NCI-H510A treated with DMSO at 0.1 percent for 48 hours (cell line): ENCODE measurements at regions not wholly inside any gene's neighbourhood (a gene's known extent, or its start where the extent isn't known, plus 50 kb on each side); places are given as distances from the start of the nearest gene placed in this dataset.

Experiments
- DNase-seq: peaks from one replicate; lab custom pipeline; 2025; lab: John Stamatoyannopoulos, UW

GRCh38 chr5:158553195-158553961 is 546.3 kb downstream of the EBF1 start:
- no peak for DNase-seq

DNA sequence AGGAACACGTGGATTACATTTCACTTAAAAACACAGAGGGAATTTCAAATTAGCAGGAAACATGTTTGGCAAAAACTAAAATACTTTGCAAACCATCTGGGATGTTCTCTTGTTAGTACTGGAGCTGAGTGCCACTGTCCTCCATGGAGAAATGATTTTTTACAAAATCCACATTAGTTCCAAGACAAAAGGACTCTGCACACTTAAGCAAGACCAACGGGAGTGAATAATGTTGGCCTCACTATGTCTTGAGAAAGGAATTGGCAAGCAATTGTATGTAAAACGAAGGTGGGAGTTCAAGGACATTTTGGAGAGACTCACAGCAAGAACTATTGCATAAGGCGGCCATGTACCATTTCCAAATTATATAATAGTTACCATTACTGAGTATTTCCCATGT is 547.5 kb downstream of the EBF1 start:
- DNase-seq: no peak

DNA sequence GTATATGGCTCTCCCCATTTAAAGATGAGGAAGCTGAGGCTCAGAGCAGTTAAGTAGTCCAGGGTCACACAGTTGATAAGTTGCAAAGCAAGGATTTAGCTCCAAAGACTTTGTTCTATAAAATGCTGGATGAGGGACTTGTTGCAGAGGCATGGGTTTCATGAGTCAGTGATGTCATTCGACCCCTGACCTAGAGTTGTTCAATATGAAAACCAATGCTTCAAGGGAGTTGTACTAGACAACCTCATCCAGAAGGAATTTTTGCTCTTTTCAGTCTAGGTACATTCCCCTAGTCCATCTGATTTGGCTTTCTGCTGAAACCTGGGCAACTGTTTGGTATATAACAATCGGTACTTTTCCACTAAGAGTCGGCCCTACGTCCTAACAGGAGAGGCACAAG is 550.4 kb downstream of the EBF1 start:
- no peak for DNase-seq

DNA sequence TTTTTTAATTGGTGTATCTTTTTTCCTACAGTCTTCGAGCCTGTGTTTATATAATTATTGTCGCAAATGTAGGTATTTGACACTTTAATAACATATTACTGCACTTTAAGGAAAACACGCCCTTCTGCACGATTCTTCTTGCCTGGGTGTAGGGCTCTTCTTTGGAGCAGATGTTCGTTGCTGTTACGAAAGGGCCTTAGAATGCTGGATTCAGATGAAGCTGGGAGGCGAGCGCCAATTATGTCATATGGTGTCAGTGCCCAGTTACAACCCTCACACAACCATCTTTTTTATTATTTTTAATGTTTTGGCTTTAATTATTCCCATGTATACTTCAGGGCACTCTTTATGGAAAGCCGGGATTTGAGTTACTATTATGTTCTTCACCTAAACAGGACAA is 553.0 kb downstream of the EBF1 start:
- DNase-seq: no peak

DNA sequence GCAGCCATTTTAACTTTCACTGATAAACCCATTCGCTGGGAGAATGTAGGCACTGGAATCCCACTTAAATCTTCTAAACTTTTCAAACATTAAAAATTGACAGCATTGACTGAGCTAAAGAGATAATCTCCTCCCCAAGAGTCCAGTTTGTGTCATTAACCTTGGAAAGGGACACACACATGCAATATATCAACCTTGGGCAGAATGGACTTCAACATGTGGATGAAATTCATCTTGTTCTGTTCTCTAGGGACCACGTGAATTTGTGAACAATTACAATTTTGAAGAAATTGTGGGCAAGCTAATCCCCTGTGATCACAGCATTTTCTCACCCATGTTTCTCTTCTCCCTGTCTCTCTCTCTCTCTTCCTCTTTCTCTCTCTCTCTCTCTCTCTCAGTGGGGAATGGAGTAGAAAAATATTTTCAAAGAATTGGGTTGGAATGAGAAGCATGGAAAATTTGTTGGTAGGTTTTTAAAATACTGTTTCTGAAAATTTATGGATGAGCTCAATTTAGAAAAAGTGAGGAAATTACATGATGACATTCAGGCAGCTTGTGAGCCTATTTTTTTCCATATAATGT is 553.7 kb downstream of the EBF1 start:
- no peak for DNase-seq

- DNase-seq: no peak
Observed at GRCh38 chr5:158544388-158545339, 555.1 kb downstream of the EBF1 start.

DNA sequence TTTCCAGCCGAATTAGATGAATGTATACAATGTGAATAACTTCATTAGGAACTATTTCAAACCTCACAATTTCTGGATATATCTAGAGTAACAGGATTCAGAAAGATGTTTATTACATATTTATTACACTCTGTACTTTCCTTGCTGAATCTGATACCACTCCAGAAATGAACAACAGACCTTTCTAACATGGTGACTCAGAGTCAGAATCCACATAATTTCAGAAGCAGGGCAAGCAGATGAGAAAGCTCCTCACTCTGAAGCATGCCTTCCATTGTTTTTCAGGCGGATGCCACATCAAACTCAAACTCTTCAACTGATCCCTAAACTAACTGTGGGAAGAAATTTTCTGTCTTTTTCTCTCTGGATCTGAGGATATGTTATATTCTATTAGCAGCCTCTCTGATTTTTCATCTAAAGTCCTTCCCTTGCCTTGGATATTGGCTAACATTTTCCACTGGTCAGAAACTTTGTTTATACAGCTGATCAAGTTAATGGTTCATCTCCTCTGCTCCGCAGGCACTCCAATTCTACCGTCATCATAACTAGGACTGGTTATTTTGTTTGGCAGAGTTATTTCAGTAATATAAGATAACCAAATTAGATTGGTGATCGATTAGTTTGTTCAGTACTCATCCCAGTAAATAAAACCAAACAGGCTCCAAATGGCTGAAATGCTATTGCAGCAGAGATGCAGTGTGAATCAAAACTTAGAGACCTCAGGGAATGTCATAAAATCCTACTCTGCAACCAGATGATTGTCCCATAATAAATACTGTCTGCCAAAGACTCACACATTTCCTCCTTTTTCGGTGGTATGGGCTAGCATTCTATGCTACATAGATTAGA is 556.0 kb downstream of the EBF1 start:
- no peak for DNase-seq

- no peak for DNase-seq
Observed at GRCh38 chr5:158541536-158542297, 558.0 kb downstream of the EBF1 start.

GRCh38 chr5:158538506-158539074 is 561.1 kb downstream of the EBF1 start:
- DNase-seq: no peak

GRCh38 chr5:158537366-158537765 is 562.4 kb downstream of the EBF1 start:
- DNase-seq: no peak

GRCh38 chr5:158534203-158534602 is 565.5 kb downstream of the EBF1 start:
- no peak for DNase-seq

- DNase-seq: no peak
Observed at GRCh38 chr5:158532739-158533138, 567.0 kb downstream of the EBF1 start.

GRCh38 chr5:158531860-158532259 is 567.9 kb downstream of the EBF1 start:
- DNase-seq: no peak

- no peak for DNase-seq
Observed at GRCh38 chr5:158530115-158530514, 569.6 kb downstream of the EBF1 start.

GRCh38 chr5:158529454-158529853 is 570.3 kb downstream of the EBF1 start:
- DNase-seq: no peak

DNA sequence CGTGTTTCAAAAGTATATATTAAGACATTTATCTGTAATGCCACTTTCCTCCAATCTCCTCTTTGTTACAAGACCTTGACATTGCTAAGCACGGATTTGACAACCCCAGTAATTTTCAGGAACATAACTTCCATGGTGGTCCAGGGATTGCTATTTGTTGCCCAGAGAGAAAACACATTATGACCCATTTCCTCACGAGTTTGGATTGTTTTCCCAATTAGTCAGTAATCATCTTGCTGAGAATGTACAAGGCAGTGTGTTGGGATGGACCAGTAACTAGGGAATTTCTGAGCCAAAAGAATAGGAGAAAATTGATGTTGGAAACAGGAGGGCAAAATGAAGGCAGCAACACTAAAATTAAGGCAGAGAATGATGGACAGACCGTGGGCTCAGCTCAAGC is 574.1 kb downstream of the EBF1 start:
- DNase-seq: no peak

GRCh38 chr5:158524070-158524469 is 575.6 kb downstream of the EBF1 start:
- DNase-seq: no peak

DNA sequence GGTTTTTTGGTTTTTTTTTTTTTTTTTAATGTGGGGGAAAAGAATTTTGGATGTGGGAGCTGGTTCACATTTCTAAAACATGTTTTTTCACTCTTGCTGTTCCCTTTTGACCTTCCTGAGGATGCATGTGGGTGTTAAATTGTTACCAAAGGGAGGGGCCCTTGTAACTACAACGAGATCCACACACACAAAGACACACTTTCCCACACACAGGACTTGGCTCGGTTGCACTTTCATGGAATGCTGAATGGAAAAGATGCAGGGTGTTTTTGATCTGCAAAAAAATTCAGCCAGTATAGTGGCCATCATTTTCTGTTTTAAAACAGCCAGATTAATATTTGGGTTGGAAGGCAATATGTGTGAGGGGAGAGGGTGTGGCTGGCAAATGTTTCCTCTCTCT is 576.9 kb downstream of the EBF1 start:
- no peak for DNase-seq

DNA sequence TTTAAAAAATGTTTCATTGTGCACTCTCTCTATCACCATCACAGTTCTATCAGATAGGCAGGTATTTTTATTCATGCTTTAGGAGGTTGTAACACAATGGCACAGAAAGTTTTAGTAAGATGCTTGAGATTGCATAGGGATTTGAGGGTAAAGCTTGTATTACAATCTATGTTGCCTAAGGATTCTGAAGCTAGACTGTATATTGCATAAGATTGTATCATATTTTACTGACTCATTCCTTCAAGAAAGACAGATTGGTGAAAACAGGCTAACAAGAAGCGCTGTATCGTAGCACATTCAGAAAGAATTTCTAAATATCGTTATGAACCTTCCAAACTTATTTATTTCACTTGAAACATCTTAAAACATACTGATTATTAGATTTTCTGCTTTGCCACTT is 577.7 kb downstream of the EBF1 start:
- no peak for DNase-seq

- DNase-seq: no peak
Observed at GRCh38 chr5:158519433-158520021, 580.2 kb downstream of the EBF1 start.
